ENCODE measurements at regions not wholly inside any gene's neighbourhood (a gene's known extent, or its start where the extent isn't known, plus 50 kb on each side); places are given as distances from the start of the nearest gene placed in this dataset.

GRCh38 chr15:95538693-95539092 is 791.8 kb upstream of the NR2F2 start:
- TF ChIP-seq EZH2 (IDR thresholded peaks at IDR 0.05; ENCODE audit: borderline replicate concordance, low read length) (no peak), CTCF (conservative IDR thresholded peaks at IDR 0.05 in 1 of 2, IDR thresholded peaks at IDR 0.05 in 1 of 2; ENCODE audit: extremely low read depth in 1 of 2, insufficient read depth in 1 of 2, low read depth in 1 of 2, low read length in 2 of 2) (no peak)
